Stimulated activated naive CD4-positive, alpha-beta T cell (primary cell): ENCODE measurements at regions not wholly inside any gene's neighbourhood (a gene's known extent, or its start where the extent isn't known, plus 50 kb on each side); places are given as distances from the start of the nearest gene placed in this dataset.

Experiments
- DNase-seq, 6 experiments: peaks; one replicate each; lab custom pipeline; 2025; lab: John Stamatoyannopoulos, UW

DNA sequence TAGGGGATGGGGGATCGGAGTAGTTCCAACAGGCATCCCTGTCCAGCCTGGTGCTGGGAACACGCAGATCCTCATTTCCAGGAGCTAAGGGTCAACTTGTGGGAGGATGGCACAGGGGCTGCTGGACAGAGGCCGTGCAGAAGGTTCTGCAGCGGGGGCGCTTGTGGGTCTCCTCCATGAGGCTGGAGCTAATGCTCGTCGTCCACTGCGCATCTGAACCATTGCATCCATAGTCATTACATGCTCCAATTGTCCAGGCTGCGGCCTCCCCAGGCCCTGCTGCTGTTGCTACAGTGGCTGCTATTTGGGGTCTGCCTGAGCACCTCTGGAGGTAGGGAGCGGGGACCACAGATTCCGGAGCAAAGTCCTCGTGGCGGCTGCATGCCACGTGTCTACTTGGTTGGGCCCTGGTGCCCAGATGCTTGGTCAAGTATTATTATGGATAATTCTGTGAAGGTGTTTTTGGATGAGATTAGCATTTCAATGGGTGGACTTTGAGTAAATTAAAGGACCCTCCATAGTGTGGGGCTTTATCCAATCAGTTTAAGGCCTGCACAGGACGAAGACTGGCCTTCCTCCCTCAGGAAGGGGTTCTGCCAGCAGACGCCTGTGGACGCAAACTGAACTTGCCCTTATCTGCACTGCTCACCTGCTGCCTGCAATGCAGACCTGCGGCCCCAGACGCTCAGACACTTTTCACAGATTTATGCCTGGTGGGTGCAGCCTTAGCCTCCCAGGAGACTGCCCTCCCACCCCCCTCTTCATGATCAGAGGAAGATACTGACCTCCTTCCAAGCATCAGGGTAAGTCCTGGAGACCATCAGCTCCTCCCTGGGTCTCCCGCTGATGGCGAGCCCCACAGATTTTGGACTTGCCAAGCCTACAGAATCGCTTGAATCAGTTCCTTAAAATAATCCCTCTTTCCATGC is 127.5 kb upstream of the IRX4 start:
- DNase-seq: no peak

DNA sequence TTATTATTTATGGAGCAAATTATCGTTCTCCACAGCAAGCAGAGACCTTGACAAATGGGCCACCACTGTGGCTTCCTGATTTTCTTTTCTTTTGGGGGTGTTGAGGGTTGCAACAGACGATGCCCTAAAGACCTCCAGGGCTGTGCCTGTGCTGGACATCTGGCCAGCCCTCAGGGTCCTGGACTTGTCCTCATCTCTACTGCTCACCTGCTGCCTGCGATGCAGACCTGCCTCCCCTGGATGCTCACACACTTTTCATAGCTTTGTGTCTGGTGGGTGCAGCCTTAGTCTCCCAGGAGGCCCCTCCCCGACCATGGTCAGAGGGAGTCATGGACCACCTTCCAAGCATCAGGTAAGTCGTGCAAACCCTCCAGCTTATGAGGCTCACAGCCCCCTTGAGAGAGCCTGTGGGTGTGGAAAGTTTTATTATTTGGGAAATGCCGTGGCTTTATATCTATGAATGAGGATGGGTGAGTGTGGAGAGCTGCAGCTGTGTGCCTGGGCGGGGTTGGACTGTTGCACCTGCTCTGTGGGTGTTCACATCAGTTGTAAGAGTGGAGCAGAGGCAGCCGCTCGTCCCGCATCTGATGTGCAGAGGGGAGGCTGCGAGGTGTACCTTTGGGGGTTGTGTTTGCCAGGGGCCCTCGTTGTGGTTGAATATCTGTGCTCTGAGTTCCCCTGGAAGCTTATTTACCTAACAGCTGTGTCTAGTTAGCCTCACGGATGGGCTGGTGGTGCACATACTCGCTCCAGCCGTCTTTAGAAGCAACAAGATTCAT is 126.3 kb upstream of the IRX4 start:
- DNase-seq: no peak

DNA sequence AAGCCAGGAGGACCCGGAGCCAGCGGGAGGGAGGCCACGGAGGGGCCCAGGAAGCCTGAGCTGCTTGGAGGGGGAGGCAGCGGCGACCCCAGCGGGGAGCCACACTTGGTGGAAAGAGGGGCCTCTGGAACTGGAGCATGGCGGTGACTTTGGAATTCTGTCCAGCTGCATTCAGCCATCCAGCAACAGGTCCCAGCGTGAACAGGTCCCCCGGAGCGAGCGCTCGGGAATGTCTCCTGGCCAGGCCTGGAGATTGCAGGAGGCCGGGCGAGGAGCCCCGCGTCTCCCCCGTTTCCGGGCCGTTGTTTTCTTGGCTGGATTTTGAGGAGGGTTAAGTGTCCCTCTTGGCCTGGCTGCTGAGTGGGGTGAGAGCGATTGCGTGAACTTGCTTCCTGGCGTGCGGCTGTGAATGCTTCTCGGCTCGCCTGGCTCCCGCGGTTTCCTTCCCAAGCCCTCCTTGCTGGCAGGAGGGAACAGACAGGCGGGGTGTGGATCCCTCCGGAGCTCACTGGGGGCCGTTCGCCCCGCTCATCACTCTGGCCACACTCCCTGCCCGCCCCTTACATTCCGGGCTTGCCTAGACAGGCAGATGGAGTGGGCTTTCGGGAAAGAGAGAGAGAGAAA is 125.3 kb upstream of the IRX4 start:
- no peak for DNase-seq

DNA sequence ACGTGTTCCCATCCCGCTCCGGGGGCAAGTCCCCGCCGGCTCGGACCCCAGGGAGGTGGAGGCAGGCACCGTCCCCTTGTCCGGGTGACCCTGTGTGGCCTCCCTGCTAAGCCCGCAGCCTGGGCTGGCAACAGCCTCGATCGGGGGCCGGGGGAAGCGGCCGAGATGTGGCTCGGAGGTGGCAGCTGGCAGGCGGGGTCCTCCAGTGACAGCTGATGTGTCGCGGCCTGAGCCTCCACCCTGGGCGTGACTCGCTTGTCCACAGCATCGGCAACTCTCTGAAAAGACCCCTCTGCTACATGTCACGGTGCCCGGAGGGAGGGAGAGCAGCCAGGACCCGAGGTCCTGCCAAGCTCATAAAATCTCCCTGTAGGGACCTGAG is 124.8 kb upstream of the IRX4 start:
- DNase-seq: no peak

DNA sequence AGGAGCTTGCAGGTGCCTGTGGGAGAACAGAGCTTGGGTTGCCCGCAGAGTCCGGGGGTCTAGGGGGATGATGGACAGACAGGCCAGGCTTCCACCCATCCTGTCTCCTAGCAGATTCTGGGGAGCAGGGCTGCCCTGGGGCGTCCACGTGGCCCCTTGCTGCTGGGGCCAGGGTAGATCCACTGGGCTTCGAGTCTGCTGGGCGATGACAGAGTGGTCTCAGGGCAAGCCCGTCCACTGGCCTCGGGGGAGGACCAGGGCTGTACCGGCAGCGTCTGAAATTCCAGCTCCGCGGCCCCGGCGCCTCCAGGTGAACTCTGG is 124.2 kb upstream of the IRX4 start:
- DNase-seq: no peak

DNA sequence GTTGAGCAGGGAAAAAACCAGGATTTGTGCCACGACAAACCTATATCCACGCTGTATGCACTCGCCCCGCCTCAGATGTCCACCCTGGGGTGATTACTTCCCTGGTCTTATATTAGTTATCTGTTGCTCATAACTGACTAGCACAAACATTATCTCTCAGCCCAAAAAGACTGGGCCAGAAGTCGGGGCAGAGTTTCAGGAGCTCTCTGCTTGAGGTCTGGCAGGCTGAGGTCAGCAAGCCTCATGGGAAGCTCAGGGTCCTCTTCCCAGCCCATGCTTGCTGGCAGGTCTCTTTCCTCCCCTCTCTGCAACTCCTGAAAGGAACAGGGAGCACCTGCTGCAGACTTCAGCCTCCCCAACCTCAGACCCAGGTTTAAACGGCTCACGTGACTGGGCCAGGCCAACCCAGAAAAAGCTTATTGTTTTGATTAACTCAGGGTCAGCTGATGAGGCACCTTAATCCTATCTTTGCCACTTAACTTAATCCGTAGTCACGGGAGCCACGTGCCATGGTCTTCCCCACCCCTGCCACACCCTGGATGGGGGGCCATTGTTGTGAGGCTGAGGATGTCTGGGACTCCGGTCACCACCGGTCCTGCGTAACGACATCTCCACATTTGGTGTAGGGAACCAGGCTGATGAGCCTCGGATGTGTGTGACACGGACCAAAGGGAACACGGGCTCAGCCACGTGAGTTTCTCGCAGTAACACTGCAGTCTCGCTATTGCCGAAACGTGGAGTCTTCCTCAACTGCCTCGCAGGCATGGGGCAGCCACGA is 123.7 kb upstream of the IRX4 start:
- DNase-seq: no peak

DNA sequence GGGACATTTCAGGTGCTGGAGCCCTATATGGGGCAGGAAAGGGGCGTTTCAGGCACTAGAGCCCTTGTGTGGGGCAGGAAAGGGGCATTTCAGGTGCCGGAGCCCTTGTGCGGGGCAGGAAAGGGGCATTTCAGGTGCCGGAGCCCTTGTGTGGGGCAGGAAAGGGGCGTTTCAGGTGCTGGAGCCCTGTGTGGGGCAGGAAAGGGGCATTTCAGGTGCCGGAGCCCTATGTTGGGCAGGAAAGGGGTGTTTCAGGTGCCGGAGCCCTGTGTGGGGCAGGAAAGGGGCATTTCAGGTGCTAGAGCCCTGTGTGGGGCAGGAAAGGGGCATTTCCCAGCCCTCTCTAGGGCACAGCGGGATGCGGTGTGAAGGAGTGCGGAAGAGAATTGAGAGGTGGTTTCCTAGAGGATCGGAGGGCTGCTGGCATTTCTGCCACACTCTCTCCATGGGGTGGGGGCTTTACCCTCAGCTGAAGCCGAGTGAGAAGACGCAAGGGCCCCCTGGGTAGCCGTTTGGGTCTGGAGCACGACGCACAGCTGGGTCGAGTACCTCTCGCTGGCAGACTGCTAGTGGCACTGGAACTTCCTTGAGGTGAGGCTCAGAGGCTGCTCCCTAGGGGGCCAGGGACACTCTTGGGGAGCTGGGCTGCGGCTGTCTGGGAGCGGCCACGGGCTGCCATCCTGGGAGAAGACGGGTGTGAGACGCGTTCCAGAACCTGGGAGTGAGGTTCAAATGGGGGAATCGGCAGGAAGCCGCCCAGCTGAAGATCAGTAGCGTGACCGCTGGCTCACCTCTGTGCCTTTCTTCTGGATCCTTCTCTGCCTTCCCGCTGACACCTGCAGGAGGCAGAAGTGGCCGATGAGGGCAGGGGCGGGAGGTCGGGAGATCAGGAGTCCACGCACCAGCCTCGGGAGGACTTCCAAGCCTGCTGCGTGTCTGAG is 122.6 kb upstream of the IRX4 start:
- no peak for DNase-seq

DNA sequence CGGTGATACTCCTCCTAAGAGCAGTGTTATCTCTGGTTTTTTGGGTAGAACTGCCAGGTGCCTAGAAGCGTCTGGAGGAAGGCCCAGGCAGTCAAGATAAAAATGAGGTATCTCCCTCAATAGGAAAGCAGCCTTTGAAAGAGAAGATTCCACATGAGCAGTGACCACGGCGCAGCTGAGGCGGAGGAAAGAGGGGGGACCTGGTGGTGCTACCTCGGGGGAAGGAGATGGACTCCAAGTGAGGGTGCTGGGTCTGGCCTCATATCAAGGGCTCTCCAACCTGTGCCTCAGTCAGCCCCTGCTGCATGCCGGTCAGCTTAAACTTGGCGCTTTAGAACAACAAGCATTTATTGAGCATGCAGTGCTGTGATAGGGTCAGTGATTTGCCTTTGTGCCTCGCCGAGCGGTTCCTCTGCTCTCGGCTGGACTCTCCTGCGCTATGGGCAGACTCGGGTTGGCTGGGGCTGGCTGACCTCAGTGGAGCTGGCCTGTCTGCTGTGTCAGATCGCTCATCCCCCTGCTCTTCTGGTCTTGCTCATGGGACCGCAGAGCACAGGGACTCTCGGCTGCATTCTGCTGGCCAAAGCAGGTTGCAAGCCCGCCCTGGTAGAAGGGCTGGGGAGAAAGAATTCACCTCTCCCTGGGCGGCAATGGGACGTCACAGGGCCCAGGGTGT is 121.1 kb upstream of the IRX4 start:
- no peak for DNase-seq

DNA sequence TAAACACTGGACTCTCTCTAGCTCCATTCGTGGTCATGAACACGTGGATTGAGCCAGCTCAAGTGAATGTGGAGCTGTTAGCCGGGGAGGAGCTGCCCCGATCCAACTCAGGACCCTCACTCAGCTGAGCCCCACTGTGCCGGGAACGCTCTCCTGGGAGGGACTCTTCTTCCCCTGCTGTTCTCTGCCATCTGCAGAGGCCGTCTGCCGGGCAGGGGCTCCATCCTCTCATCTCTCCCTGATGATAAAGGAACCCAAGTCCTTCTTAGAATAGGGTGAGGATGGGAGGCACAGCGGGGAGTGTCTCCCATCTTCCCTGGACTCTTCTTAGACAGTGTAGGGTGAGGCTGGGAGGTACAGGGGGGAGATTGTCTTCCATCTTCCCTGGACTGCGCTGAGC is 120.5 kb upstream of the IRX4 start:
- no peak for DNase-seq

DNA sequence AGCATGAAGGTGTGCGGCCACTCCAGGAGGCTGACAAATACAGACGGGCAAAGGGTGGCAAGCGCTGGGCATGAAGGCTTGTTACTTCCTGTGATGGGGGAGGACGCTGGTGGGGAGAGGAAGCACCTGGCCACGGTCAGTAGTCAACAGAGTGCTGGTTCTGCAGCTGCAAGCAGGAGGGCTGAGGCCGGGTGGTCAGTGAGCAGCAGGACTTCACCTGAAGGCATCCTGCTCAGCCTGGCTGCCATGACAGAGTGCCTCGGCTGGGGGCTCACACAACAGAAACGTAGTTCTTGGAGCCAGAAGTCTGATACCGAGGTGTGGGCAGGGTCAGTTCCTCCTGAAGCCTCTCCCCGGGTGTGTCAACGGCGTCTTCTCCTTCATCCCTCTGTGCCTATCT is 118.6 kb upstream of the IRX4 start:
- no peak for DNase-seq

DNA sequence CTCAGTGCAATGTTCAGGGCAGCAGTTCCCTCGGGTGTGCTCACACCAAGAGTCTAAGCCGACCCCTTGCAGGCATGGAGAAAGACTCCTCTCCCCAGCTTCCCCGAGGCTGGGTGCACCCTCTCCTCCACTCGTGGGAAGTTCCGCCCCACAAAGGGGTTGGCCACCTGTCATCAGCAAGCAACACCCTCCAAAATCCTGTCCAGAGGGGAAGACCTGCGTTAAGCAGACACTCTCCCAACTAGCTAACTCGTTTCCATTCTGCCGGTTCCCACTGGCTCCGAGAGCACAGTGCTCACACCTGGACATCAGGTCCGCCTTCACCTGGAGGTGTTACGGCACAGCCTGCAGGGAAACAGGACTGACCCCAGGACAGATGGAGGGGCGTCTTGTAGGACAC is 117.9 kb upstream of the IRX4 start:
- DNase-seq: no peak

DNA sequence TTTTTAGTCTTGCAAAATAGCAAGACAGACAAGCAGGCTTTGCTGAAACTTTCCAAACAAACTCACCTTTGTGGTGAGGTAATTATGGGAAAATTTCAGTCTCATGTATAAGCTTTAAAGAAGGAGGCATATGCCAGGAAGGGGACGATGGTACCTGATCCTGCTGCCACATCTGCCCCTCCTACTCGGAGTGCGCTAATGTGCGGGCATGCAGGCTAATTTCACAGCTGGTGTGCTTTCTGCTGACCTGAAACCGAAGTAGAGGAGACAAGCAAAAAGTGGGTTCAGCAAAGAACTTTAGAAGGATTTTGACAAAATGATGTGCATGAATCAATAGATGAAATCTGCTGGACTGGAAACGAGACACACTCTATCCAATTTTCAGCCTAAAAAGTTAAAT is 117.1 kb upstream of the IRX4 start:
- DNase-seq: no peak

DNA sequence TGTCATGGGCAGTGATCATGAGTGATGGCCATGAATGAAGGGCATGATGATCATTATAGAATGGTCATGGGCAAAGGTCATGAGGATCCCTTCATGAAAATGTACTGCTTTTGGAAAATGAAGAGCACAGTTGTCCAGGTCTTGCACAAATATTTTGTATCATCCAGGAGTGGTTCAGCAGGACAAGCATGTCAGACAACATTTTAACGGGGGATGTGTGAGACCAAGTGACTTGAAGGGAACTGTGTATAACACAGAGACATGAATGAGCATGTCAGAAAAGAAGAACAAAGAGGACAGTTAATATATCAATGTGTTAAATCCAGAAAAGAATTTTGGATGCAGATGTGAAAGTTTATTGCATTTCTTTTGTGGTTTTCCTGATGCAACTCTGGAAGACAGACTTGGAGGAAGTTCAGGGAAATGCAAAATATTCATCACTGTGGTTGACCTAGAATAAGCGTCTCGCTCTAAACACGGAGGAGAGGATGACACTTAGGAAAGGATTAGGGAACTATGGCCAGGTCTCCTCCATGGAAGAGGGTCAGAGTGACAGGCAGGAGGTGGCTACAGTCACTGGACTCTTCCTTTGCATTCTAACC is 116.1 kb upstream of the IRX4 start:
- no peak for DNase-seq

DNA sequence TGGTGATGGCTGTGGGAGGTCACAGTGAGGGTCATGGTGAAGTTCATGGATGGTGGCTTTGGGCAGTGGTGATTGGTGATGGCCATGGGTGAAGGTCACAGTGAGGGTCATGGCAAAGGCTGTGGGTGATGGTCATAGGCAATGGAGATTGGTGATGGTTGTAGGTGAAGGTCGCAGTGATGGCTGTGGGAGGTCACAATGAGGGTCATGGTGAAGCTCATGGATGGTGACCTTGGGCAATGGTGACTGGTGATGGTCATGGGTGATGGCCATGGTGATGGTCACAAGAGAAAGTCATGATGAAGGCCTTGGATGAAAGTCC is 115.6 kb upstream of the IRX4 start:
- no peak for DNase-seq

DNA sequence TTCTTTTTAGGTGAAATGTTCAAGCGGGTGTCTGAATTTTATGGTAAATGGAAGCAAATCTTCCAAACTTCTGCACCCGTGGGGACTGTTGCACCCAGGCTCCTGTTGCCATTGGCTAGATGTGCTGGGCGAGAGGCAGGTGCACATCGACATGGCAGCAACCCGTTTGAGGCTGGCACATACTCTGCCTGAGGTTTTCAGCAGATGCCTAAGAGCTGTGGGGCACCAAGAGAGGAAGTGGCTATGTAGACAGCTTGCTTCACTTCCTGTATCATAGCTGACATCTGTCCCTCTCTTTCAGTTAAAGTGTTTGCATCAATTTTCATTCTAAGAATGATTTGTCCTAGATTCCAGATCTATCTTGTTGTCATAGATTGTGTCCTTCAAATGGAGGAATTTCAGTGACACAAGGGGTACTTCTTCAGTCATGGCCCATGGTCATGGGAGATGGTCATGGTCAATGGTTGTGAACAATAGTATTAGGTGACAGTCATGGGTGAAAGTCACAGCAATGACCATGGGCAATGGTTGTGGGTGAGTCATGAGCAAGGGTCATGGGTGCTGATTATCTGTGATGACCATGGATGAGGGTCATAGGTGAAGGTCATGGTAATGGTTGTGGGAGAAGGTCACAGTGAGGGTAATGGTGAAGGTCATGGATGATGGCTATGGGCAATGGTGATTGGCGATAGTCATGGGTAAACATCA is 115.1 kb upstream of the IRX4 start:
- DNase-seq: no peak

DNA sequence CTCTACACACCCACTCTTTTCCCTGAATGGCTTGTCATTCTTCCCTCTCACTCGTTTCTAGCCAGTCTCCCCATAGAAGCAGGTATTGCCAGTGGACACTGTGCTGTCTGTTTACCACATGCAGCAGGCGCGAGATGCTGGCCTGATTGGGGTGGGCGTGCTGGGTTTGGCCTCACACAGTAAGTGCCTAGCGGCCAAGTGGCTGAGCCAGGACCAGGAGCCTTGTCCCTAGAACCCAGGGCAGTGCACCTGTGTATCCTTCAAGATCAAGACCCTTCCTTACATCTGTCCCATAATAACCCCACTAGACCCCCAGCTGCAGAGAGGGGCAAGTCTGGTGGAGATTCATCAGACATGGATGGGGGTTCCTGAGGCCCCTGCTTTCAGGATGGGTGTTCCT is 112.8 kb upstream of the IRX4 start:
- no peak for DNase-seq

DNA sequence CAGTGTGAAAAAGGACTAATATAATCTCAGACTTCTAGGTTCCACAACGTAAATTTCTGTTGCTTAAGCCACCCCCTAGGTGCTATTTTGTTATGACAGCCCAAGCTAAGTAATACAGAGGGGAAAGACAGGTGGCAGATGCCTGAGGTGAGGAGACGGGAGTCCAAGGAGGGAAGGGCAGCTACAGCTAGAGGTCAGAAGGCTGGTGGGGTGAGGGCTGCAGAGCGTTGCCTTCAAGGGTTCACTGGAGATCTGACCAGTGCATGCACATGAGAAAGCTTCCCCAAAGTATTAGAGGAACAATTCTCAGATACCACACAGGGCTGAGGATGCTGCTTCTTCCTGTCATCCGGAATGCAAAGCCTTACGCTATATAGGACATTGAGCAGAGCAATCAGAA is 104.7 kb upstream of the IRX4 start:
- no peak for DNase-seq

DNA sequence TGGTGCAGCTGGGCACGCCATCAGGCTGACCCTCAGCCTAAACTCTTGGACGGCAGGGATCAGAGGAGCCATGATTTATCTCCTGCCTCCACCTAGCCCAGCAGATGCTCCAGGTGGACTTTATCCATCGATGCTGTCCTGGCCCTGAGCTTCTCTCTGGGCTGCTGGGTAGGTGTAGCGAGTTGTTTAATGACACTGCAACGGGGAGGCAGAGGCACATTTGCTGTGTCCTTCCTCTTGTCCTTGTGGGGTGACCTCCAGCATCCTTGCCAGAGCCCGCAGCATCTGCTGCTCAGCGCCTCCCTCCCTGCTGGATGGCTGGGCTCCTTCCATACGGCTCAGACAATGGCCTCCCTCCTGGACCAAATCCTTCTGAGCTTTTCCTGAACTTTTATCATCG is 103.1 kb upstream of the IRX4 start:
- no peak for DNase-seq

DNA sequence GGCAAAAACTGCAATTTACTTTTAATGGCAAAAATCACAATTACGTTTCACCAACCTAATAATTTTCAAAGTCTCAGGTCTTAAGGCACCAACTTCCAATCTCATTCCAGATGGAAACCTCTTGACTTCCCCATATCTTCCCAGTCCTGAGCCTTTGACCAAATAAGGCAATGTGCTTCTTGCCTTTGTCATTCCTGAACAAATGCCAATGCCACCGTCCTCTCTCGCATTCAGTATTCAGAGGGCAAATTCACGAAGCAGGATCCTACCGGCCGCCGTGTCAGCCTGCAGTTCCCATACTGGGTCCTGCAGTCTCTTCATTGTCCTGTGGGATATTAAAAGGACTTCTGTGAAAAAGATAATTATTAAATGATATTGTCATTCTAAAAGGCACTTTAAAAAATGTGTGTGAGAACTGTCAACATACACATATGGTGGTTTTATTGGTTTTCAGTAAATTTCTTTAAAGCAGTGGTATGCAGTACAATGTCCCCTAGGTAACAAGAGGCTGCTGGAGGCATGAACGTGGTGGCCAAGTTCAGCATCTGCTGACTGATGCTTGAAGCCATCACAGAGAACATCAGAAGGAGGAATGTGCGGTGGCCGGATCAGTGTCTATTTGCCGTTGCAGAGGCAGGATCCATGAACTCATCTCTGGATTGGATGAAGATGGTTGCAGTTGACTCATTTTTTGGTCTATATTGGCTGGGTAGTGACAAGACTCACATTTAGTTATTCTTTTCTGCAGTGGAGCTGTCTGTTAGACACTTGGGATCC is 101.4 kb upstream of the IRX4 start:
- DNase-seq: no peak
